ENCODE measurements at regions not wholly inside any gene's neighbourhood (a gene's known extent, or its start where the extent isn't known, plus 50 kb on each side); places are given as distances from the start of the nearest gene placed in this dataset.

- no peak for DNase-seq (ENCODE audit: low read depth in 2 of 2)
- H3K36me3 ChIP-seq (ENCODE audit: control insufficient read depth, insufficient read depth, low read length): no peaks in the 10 kb centered on the region
- H3K27ac ChIP-seq (ENCODE audit: insufficient read depth, low read length): no peak overlapping the region
- no peaks in the 10 kb centered on the region for H3K27me3 ChIP-seq (ENCODE audit: control insufficient read depth, insufficient read depth, low read length)
- no peak overlapping the region for H3K4me3 ChIP-seq (replicated peaks in 1 of 4; ENCODE audit: control extremely low read depth in 1 of 4, insufficient read depth in 1 of 4, low read depth in 3 of 4, low read length in 4 of 4)
- no peaks in the 10 kb centered on the region for H3K79me2 ChIP-seq (ENCODE audit: control insufficient read depth, insufficient read depth, low read length)
- H3K4me1 ChIP-seq (ENCODE audit: control insufficient read depth, extremely low read depth, insufficient read depth, low read length): no peaks in the 10 kb centered on the region
- H3K9ac ChIP-seq (ENCODE audit: insufficient read depth, low read length): no peak overlapping the region
- H2AFZ ChIP-seq (ENCODE audit: low read length): no peak overlapping the region
- H3K9me3 ChIP-seq (ENCODE audit: control insufficient read depth, insufficient read depth, low read depth, low read length): no peaks in the 10 kb centered on the region
- no peak overlapping the region for H3K4me2 ChIP-seq (ENCODE audit: extremely low read depth, insufficient read depth, low read length)
- no peaks in the 10 kb centered on the region for H4K20me1 ChIP-seq (ENCODE audit: control insufficient read depth, extremely low read depth, insufficient read depth, low read length)
- TF ChIP-seq EZH2 (IDR thresholded peaks at IDR 0.05; ENCODE audit: low read length, missing control alignments): no peak
- no peak for TF ChIP-seq CTCF (conservative IDR thresholded peaks at IDR 0.05 in 1 of 2, IDR thresholded peaks at IDR 0.05 in 1 of 2; ENCODE audit: low read depth in 1 of 2, low read length in 2 of 2)
Observed at GRCh38 chr6:21521276-21521675, 72.3 kb upstream of the SOX4 start.

DNA sequence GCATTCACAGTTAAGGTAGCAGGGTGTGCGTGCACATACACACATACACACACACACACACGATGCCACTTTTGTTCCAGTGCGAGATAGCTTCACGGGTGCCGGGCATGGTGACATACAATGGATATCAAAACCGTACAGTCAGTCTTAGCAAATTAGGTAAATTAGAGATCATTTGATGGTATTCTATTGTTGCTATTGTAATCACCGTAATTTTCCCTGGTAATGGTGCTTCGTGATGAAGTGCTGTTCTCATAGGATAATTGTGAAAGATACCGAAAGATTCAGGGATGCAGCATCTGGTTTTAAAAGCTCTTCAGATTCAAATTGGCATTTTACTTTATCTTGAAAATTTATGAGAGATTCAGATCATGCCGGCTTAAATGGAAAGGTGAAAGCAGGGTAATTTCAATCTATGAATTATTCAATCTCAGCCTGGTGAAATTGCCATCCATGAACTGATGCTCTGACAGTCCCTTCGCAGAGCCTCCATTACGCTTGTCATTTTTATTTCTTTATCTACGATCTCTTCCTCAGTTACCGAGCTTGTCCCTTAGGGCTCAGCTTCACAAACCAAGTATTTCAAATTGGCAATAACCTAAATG is 71.3 kb upstream of the SOX4 start:
- H3K4me1 ChIP-seq (ENCODE audit: control insufficient read depth, extremely low read depth, insufficient read depth, low read length): no peaks in the 10 kb centered on the region
- H3K9me3 ChIP-seq (ENCODE audit: control insufficient read depth, insufficient read depth, low read depth, low read length): no peaks in the 10 kb centered on the region
- no peak overlapping the region for H2AFZ ChIP-seq (ENCODE audit: low read length)
- no peak overlapping the region for H3K27ac ChIP-seq (ENCODE audit: insufficient read depth, low read length)
- H3K36me3 ChIP-seq (ENCODE audit: control insufficient read depth, insufficient read depth, low read length): no peaks in the 10 kb centered on the region
- no peak overlapping the region for H3K4me2 ChIP-seq (ENCODE audit: extremely low read depth, insufficient read depth, low read length)
- TF ChIP-seq EZH2 (IDR thresholded peaks at IDR 0.05; ENCODE audit: low read length, missing control alignments): no peak
- TF ChIP-seq CTCF (conservative IDR thresholded peaks at IDR 0.05 in 1 of 2, IDR thresholded peaks at IDR 0.05 in 1 of 2; ENCODE audit: low read depth in 1 of 2, low read length in 2 of 2): no peak
- no peaks in the 10 kb centered on the region for H4K20me1 ChIP-seq (ENCODE audit: control insufficient read depth, extremely low read depth, insufficient read depth, low read length)
- H3K9ac ChIP-seq (ENCODE audit: insufficient read depth, low read length): no peak overlapping the region
- no peaks in the 10 kb centered on the region for H3K27me3 ChIP-seq (ENCODE audit: control insufficient read depth, insufficient read depth, low read length)
- H3K4me3 ChIP-seq (replicated peaks in 1 of 4; ENCODE audit: control extremely low read depth in 1 of 4, insufficient read depth in 1 of 4, low read depth in 3 of 4, low read length in 4 of 4): no peak overlapping the region
- H3K79me2 ChIP-seq (ENCODE audit: control insufficient read depth, insufficient read depth, low read length): no peaks in the 10 kb centered on the region
- no peak for DNase-seq (ENCODE audit: low read depth in 2 of 2)

DNA sequence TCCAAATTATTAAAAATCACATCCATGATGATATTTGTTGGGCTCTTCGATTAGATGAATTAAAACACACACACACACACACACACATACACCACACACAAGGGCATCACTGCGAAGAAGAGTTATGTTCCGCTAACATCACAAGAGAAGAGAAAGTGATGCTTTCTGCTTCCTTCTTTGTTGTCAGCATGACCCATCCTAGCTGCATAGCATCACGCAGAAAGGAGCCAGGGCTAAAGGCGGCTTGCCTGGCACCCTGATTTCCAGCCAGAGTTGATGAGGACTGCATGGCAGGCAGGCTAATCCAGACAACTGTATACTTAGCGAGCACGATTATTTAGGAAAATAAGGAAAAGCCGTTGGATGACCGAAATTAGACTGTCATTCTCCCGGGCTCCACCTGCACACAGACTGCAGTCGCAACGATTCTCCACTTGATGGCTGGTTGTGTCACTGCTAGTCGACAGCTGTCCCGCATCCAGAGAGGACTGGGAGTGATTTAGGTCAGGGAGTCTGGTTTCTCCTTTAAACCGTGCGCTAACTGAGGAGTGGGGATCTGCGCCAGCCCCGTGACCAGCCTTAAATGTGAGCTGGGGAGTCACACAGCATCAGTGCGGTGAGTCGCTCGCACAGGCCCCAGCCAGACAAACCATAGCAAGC is 70.6 kb upstream of the SOX4 start:
- Histone ChIP-seq H3K27me3 (ENCODE audit: control insufficient read depth, insufficient read depth, low read length) (no peaks in the 10 kb centered on the region), H4K20me1 (ENCODE audit: control insufficient read depth, extremely low read depth, insufficient read depth, low read length) (no peaks in the 10 kb centered on the region), H2AFZ (ENCODE audit: low read length) (no peak overlapping the region), H3K4me1 (ENCODE audit: control insufficient read depth, extremely low read depth, insufficient read depth, low read length) (no peaks in the 10 kb centered on the region), H3K27ac (ENCODE audit: insufficient read depth, low read length) (no peak overlapping the region), H3K4me2 (ENCODE audit: extremely low read depth, insufficient read depth, low read length) (no peak overlapping the region), H3K9me3 (ENCODE audit: control insufficient read depth, insufficient read depth, low read depth, low read length) (no peaks in the 10 kb centered on the region), H3K9ac (ENCODE audit: insufficient read depth, low read length) (no peak overlapping the region), H3K4me3 (replicated peaks in 1 of 4; ENCODE audit: control extremely low read depth in 1 of 4, insufficient read depth in 1 of 4, low read depth in 3 of 4, low read length in 4 of 4) (no peak overlapping the region), H3K79me2 (ENCODE audit: control insufficient read depth, insufficient read depth, low read length) (no peaks in the 10 kb centered on the region), H3K36me3 (ENCODE audit: control insufficient read depth, insufficient read depth, low read length) (no peaks in the 10 kb centered on the region)
- no peak for TF ChIP-seq CTCF (conservative IDR thresholded peaks at IDR 0.05 in 1 of 2, IDR thresholded peaks at IDR 0.05 in 1 of 2; ENCODE audit: low read depth in 1 of 2, low read length in 2 of 2)
- no peak for TF ChIP-seq EZH2 (IDR thresholded peaks at IDR 0.05; ENCODE audit: low read length, missing control alignments)
- DNase-seq (ENCODE audit: low read depth in 2 of 2): no peak

Data from fibroblast of lung (primary cell).